ENCODE measurements at regions not wholly inside any gene's neighbourhood (a gene's known extent, or its start where the extent isn't known, plus 50 kb on each side); places are given as distances from the start of the nearest gene placed in this dataset.

DNA sequence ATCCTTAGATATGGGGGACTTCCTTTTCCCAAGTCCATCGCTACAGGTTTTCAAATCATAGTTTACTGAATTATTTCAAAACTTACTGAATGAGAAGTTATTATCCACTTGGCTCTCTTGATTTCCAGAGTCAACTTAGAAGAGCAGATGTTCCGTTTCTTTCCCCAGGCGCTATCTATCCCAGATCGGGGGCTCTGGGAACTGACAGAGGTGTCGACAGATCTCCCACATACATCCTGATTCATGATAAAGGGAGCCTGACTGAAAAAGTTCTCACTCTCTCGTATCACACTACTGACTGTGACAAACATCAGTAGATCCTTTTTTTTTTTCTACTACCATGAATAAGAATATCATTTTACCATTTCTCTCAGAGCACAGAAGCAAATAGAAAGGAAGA lies 654.8 kb downstream of the RNF144B start:
- no peak for TF ChIP-seq SIN3A (IDR thresholded peaks at IDR 0.05; ENCODE audit: borderline replicate concordance, low read depth, low read length)
- TF ChIP-seq, protein P1, sequence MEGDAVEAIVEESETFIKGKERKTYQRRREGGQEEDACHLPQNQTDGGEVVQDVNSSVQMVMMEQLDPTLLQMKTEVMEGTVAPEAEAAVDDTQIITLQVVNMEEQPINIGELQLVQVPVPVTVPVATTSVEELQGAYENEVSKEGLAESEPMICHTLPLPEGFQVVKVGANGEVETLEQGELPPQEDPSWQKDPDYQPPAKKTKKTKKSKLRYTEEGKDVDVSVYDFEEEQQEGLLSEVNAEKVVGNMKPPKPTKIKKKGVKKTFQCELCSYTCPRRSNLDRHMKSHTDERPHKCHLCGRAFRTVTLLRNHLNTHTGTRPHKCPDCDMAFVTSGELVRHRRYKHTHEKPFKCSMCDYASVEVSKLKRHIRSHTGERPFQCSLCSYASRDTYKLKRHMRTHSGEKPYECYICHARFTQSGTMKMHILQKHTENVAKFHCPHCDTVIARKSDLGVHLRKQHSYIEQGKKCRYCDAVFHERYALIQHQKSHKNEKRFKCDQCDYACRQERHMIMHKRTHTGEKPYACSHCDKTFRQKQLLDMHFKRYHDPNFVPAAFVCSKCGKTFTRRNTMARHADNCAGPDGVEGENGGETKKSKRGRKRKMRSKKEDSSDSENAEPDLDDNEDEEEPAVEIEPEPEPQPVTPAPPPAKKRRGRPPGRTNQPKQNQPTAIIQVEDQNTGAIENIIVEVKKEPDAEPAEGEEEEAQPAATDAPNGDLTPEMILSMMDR (IDR thresholded peaks at IDR 0.05) = no peak
- no peak for TF ChIP-seq POLR2AphosphoS5 (IDR thresholded peaks at IDR 0.05; ENCODE audit: low read depth, low read length)
